ENCODE measurements at regions not wholly inside any gene's neighbourhood (a gene's known extent, or its start where the extent isn't known, plus 50 kb on each side); places are given as distances from the start of the nearest gene placed in this dataset.

DNA sequence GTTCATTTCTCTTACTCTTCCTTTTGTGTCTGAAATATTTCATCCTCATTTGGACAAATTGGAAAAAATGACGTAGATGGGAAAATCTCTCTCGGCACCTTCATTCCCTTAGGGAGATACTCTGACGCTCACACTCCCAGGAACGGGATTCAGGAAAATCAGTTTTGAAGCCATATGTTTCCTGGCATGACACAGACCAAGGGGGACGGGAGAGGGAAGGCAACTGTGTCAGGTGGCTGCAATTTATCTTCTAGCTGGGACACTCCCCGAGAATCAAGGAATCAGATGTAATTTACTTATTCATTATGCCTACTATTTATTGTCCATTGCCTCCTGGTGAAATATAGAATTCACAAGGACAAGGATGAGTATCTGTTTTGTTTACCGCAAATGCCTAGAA, 65.5 kb downstream of the IRX5 start:
- no peak for DNase-seq (ENCODE audit: low read depth)
- H3K4me3 ChIP-seq (ENCODE audit: low read depth, low read length), result no peak overlapping the region
- no peak for TF ChIP-seq POLR2A (IDR thresholded peaks at IDR 0.05; ENCODE audit: extremely low read depth, insufficient read length)
- TF ChIP-seq, protein P1, sequence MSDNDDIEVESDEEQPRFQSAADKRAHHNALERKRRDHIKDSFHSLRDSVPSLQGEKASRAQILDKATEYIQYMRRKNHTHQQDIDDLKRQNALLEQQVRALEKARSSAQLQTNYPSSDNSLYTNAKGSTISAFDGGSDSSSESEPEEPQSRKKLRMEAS (IDR thresholded peaks at IDR 0.05; ENCODE audit: low read depth, low read length), result no peak
- no peak for TF ChIP-seq MYC (IDR thresholded peaks at IDR 0.05; ENCODE audit: low read depth, low read length)
- TF ChIP-seq, protein P2, sequence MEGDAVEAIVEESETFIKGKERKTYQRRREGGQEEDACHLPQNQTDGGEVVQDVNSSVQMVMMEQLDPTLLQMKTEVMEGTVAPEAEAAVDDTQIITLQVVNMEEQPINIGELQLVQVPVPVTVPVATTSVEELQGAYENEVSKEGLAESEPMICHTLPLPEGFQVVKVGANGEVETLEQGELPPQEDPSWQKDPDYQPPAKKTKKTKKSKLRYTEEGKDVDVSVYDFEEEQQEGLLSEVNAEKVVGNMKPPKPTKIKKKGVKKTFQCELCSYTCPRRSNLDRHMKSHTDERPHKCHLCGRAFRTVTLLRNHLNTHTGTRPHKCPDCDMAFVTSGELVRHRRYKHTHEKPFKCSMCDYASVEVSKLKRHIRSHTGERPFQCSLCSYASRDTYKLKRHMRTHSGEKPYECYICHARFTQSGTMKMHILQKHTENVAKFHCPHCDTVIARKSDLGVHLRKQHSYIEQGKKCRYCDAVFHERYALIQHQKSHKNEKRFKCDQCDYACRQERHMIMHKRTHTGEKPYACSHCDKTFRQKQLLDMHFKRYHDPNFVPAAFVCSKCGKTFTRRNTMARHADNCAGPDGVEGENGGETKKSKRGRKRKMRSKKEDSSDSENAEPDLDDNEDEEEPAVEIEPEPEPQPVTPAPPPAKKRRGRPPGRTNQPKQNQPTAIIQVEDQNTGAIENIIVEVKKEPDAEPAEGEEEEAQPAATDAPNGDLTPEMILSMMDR (IDR thresholded peaks at IDR 0.05; ENCODE audit: low read depth, low read length), result no peak

DNA sequence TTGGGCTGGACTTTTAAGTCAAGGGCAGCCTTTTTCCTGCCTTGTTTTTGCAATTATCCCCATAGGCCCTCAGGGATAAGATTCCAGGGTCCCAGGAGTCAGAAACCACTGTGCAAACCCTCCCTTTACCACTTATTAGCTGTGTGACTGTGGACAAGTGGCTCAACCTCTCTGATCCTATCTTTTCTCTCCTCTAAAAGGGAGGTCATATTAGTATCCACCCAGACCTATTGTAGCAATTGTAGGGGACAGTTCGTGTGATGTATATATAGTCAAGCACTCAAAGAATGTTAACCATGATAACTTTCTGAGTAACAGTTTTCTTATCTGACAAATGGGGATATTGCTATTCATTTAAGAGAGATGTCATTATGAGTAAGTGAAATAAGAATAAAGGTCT, 68.2 kb downstream of the IRX5 start:
- TF ChIP-seq, protein P2 (IDR thresholded peaks at IDR 0.05; ENCODE audit: low read depth, low read length), result no peak
- TF ChIP-seq MYC (IDR thresholded peaks at IDR 0.05; ENCODE audit: low read depth, low read length) (no peak), POLR2A (IDR thresholded peaks at IDR 0.05; ENCODE audit: extremely low read depth, insufficient read length) (no peak)
- TF ChIP-seq, protein P1 (IDR thresholded peaks at IDR 0.05; ENCODE audit: low read depth, low read length), result no peak
- DNase-seq (ENCODE audit: low read depth), result no peak
- H3K4me3 ChIP-seq (ENCODE audit: low read depth, low read length), result no peak overlapping the region

DNA sequence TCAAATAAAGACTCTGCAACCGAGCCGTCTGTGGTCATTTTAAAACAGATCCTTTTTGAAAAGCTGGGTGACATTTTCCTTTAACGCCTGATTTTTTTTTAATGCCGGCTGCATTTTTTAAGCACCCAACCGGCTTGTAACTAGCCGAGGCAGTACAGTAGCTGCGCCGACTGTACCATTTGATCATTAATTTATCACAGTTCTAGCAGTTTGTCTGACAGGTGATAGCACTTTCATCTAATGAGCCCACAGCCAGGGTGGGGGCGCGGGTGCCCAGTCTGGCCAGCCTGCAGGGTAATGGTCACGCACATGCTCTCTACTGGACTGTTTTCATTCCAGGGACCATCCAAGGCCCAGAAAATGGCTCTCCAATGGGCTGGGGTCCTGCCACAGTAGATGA, 68.8 kb downstream of the IRX5 start:
- no peak overlapping the region for H3K4me3 ChIP-seq (ENCODE audit: low read depth, low read length)
- DNase-seq (ENCODE audit: low read depth), result no peak
- TF ChIP-seq, protein P1 (IDR thresholded peaks at IDR 0.05; ENCODE audit: low read depth, low read length), result no peak
- TF ChIP-seq, protein P2 (IDR thresholded peaks at IDR 0.05; ENCODE audit: low read depth, low read length), result no peak

DNA sequence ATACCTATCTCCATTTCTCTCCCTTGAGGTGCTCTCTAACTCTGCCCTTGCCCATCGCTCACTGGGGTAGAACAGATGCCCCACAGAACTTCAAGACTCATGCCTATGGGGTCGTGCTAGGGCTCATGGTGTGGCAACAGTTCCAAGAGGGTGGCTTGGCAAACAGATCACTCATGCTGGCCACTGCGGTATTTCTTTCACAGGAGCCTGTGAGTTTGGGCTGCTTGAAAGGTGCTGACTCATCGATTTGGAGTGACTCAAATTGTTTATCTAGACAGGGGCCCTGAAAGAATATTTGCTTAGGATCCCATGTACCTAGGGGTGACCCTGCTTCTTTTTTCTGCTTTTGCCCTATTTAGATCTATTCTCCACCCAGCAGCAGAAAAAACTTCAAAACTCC, 69.9 kb downstream of the IRX5 start:
- no peak overlapping the region for H3K4me3 ChIP-seq (ENCODE audit: low read depth, low read length)
- TF ChIP-seq, protein P1 (IDR thresholded peaks at IDR 0.05; ENCODE audit: low read depth, low read length), result no peak
- no peak for TF ChIP-seq MYC (IDR thresholded peaks at IDR 0.05; ENCODE audit: low read depth, low read length)
- TF ChIP-seq, protein P2 (IDR thresholded peaks at IDR 0.05; ENCODE audit: low read depth, low read length), result no peak
- no peak for TF ChIP-seq POLR2A (IDR thresholded peaks at IDR 0.05; ENCODE audit: extremely low read depth, insufficient read length)
- peak; percentile 9 for DNase-seq (ENCODE audit: low read depth)

DNA sequence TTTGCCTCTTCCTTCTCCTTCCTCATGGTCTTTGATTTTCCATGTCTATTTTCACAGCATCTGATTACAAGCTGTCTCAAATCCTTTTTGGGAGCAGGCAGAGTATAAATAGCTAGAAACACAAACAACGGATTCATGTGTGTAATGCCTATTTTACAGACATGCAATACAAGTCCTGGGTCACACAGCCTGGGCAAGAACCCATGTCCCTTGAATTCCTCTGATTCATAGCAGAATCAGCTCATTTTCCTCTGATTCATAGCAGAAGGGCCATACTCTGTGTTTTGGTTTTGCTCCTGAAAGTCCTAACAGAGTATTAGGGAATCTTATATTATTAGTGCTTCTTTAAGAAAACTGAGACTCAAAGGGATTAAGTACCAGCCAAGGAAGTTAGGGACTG, 71.3 kb downstream of the IRX5 start:
- TF ChIP-seq, protein P1 (IDR thresholded peaks at IDR 0.05; ENCODE audit: low read depth, low read length), result no peak
- TF ChIP-seq, protein P2 (IDR thresholded peaks at IDR 0.05; ENCODE audit: low read depth, low read length), result no peak
- TF ChIP-seq POLR2A (IDR thresholded peaks at IDR 0.05; ENCODE audit: extremely low read depth, insufficient read length) (no peak), MYC (IDR thresholded peaks at IDR 0.05; ENCODE audit: low read depth, low read length) (no peak)
- H3K4me3 ChIP-seq (ENCODE audit: low read depth, low read length), result no peak overlapping the region
- DNase-seq (ENCODE audit: low read depth), result no peak

DNA sequence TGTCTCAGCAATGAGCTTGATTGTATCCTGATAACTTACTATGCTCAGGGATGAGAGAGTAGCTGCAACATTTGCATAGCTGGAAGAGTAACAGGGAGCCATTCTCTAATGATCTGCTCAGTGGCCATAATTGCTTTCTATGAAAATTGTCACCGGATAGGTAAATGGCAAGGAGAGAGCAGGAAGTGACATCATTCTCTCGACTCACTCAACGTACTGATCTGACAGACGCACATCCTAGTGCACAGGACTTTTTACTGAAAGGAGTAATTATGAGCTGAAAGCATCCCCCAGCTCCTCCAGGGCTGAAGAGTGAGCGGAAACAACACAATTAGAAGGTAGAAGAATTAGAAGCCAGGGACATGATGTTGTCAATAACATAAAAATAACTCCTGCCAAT, 71.8 kb downstream of the IRX5 start:
- no peak for DNase-seq (ENCODE audit: low read depth)
- H3K4me3 ChIP-seq (ENCODE audit: low read depth, low read length), result no peak overlapping the region
- TF ChIP-seq, protein P1 (IDR thresholded peaks at IDR 0.05; ENCODE audit: low read depth, low read length), result no peak
- TF ChIP-seq MYC (IDR thresholded peaks at IDR 0.05; ENCODE audit: low read depth, low read length), result no peak
- TF ChIP-seq POLR2A (IDR thresholded peaks at IDR 0.05; ENCODE audit: extremely low read depth, insufficient read length), result no peak
- TF ChIP-seq, protein P2 (IDR thresholded peaks at IDR 0.05; ENCODE audit: low read depth, low read length), result no peak

All from NB4 (cell line).